ENCODE measurements at regions not wholly inside any gene's neighbourhood (a gene's known extent, or its start where the extent isn't known, plus 50 kb on each side); places are given as distances from the start of the nearest gene placed in this dataset.
A peak's percentile ranks its signal among the peaks of the same experiment; 100 is the strongest.

GRCh38 chr5:163963881-163964280 lies 458.5 kb downstream of the MAT2B start:
- DNase-seq: no peak

GRCh38 chr5:163964671-163965070 lies 459.3 kb downstream of the MAT2B start:
- DNase-seq: no peak

GRCh38 chr5:163967268-163967667 lies 461.8 kb downstream of the MAT2B start:
- DNase-seq: no peak

GRCh38 chr5:163968651-163969050 lies 463.2 kb downstream of the MAT2B start:
- DNase-seq: no peak

- DNase-seq: no peak
Measured at GRCh38 chr5:163976696-163977095, 471.3 kb downstream of the MAT2B start.

GRCh38 chr5:163978897-163979296 lies 473.5 kb downstream of the MAT2B start:
- DNase-seq: no peak

- no peak for DNase-seq
Measured at GRCh38 chr5:163988566-163988965, 483.1 kb downstream of the MAT2B start.

- DNase-seq: no peak
Measured at GRCh38 chr5:163993126-163993525, 487.7 kb downstream of the MAT2B start.

GRCh38 chr5:163995206-163995605 lies 489.8 kb downstream of the MAT2B start:
- DNase-seq: no peak

- no peak for DNase-seq
Measured at GRCh38 chr5:163997965-163998364, 492.5 kb downstream of the MAT2B start.

- no peak for DNase-seq
Measured at GRCh38 chr5:164000241-164000640, 494.8 kb downstream of the MAT2B start.

- no peak for DNase-seq
Measured at GRCh38 chr5:164000819-164001218, 495.4 kb downstream of the MAT2B start.

GRCh38 chr5:164002214-164002613 lies 496.8 kb downstream of the MAT2B start:
- DNase-seq: no peak

GRCh38 chr5:164002628-164003027 lies 497.2 kb downstream of the MAT2B start:
- DNase-seq: no peak

GRCh38 chr5:164005071-164005470 lies 499.7 kb downstream of the MAT2B start:
- no peak for DNase-seq

- DNase-seq: no peak
Measured at GRCh38 chr5:164007064-164007463, 501.6 kb downstream of the MAT2B start.

- DNase-seq: no peak
Measured at GRCh38 chr5:164009621-164010020, 504.2 kb downstream of the MAT2B start.

- DNase-seq: no peak
Measured at GRCh38 chr5:164010900-164011299, 505.5 kb downstream of the MAT2B start.

GRCh38 chr5:164012371-164012770 lies 507.0 kb downstream of the MAT2B start:
- DNase-seq: no peak

- peak; percentile 75 for DNase-seq
Measured at GRCh38 chr5:164013077-164013670, 507.8 kb downstream of the MAT2B start.

- no peak for DNase-seq
Measured at GRCh38 chr5:164020116-164020515, 514.7 kb downstream of the MAT2B start.

- peak; percentile 27 for DNase-seq
Measured at GRCh38 chr5:164027738-164028137, 522.3 kb downstream of the MAT2B start.

GRCh38 chr5:164038128-164038783 lies 532.8 kb downstream of the MAT2B start:
- no peak for DNase-seq

GRCh38 chr5:164041105-164041504 lies 535.7 kb downstream of the MAT2B start:
- no peak for DNase-seq

- no peak for DNase-seq
Measured at GRCh38 chr5:164048359-164048926, 543.0 kb downstream of the MAT2B start.

Measured in midbrain (tissue), 1 donor.